Trophoblast cell (in vitro differentiated cells and primary cell): ENCODE measurements at regions not wholly inside any gene's neighbourhood (a gene's known extent, or its start where the extent isn't known, plus 50 kb on each side); places are given as distances from the start of the nearest gene placed in this dataset.
"Not testable (repeated sequence)": the region's sequence is repeated elsewhere in the genome, so short reads cannot be mapped to it uniquely, and the experiment has no call there.

Experiments
- DNase-seq, 2 donors: peaks; one replicate each; pipeline ENCODE4 v3.0.0-alpha.2; 2016
- H2AFZ ChIP-seq: 2 replicates; pipeline ENCODE4 v1.6.1; 2013; ENCODE audit warnings: low read length, moderate library complexity, mild to moderate bottlenecking; ENCODE audit not compliant: insufficient read depth, poor library complexity
- H2AK5ac ChIP-seq: 2 replicates; pipeline ENCODE4 v1.6.1; 2013; ENCODE audit warnings: mild to moderate bottlenecking, low read length
- H2BK120ac ChIP-seq: 2 replicates; pipeline ENCODE4 v1.6.1; 2013; ENCODE audit warnings: low read length, mild to moderate bottlenecking, moderate library complexity; ENCODE audit not compliant: insufficient read depth, poor library complexity
- H2BK12ac ChIP-seq: 2 replicates; pipeline ENCODE4 v1.6.1; 2013; ENCODE audit warnings: mild to moderate bottlenecking, low read length, moderate library complexity
- H2BK5ac ChIP-seq: 2 replicates; pipeline ENCODE4 v1.6.1; 2013; ENCODE audit warnings: low read length, low read depth, moderate library complexity, mild to moderate bottlenecking; ENCODE audit not compliant: poor library complexity
- H3K14ac ChIP-seq: 2 replicates; pipeline ENCODE4 v1.6.1; 2013; ENCODE audit warnings: mild to moderate bottlenecking, low read length
- H3K18ac ChIP-seq: 2 replicates; pipeline ENCODE4 v1.6.1; 2013; ENCODE audit warnings: mild to moderate bottlenecking, low read length
- H3K23ac ChIP-seq: 2 replicates; pipeline ENCODE4 v1.6.1; 2013; ENCODE audit warnings: low read length
- H3K27ac ChIP-seq: 2 replicates; pipeline ENCODE4 v1.5.1; 2013; ENCODE audit warnings: low read depth, mild to moderate bottlenecking, inconsistent platforms, low read length, moderate library complexity
- H3K27me3 ChIP-seq: 2 replicates; pipeline ENCODE4 v1.6.1; 2013; ENCODE audit warnings: inconsistent platforms, mild to moderate bottlenecking, low read length, moderate library complexity; ENCODE audit not compliant: insufficient read depth
- H3K36me3 ChIP-seq, 2 experiments: 1 replicate in 1 of 2; 2 replicates in 1 of 2; pipeline ENCODE4 v1.6.1; 2013; ENCODE audit warnings: low read length in 2 of 2, mild to moderate bottlenecking in 2 of 2, moderate library complexity in 1 of 2; ENCODE audit not compliant: insufficient read depth in 2 of 2, control insufficient read depth in 1 of 2
- H3K4ac ChIP-seq: 2 replicates; pipeline ENCODE4 v1.6.1; 2013; ENCODE audit warnings: low read depth, mild to moderate bottlenecking, low read length, moderate library complexity
- H3K4me1 ChIP-seq, 2 experiments: 1 replicate in 1 of 2; 2 replicates in 1 of 2; pipeline ENCODE4 v1.6.1; 2013; ENCODE audit warnings: low read length in 2 of 2, mild to moderate bottlenecking in 2 of 2, moderate library complexity in 1 of 2; ENCODE audit not compliant: insufficient read depth in 2 of 2, control insufficient read depth in 1 of 2
- H3K4me2 ChIP-seq: 2 replicates; pipeline ENCODE4 v1.6.1; 2013; ENCODE audit warnings: inconsistent platforms, mild to moderate bottlenecking, low read length, moderate library complexity
- H3K4me3 ChIP-seq: 2 replicates; pipeline ENCODE4 v1.5.1; 2013; ENCODE audit warnings: mild to moderate bottlenecking, low read depth, low read length, inconsistent platforms
- H3K79me1 ChIP-seq: one replicate; pipeline ENCODE4 v1.6.1; 2013; ENCODE audit warnings: low read length
- H3K79me2 ChIP-seq: 2 replicates; pipeline ENCODE4 v1.6.1; 2013; ENCODE audit warnings: low read length, mild to moderate bottlenecking; ENCODE audit not compliant: control insufficient read depth, insufficient read depth, poor library complexity
- H3K9ac ChIP-seq: 2 replicates; pipeline ENCODE4 v1.6.1; 2013; ENCODE audit warnings: mild to moderate bottlenecking, low read length
- H3K9me3 ChIP-seq: 2 replicates; pipeline ENCODE4 v1.6.1; 2013; ENCODE audit warnings: low read depth, mild to moderate bottlenecking, control low read depth, inconsistent platforms, low read length; ENCODE audit not compliant: insufficient read depth
- H4K12ac ChIP-seq: 2 replicates; pipeline ENCODE4 v1.6.1; 2013; ENCODE audit warnings: low read depth, mild to moderate bottlenecking, low read length, moderate library complexity
- H4K8ac ChIP-seq: 2 replicates; pipeline ENCODE4 v1.6.1; 2013; ENCODE audit warnings: low read depth, mild to moderate bottlenecking, low read length, moderate library complexity
- H4K91ac ChIP-seq: one replicate; pipeline ENCODE4 v1.6.1; 2013; ENCODE audit warnings: low read depth, mild to moderate bottlenecking, low read length, moderate library complexity
- WGBS: extraction: QIAGEN DNeasy Blood & Tissue Kit; methylation state at CpG from one replicate; pipeline ENCODE4 v1.1.7; 2013; ENCODE audit warnings: missing lambda C conversion rate; ENCODE audit not compliant: insufficient read length, insufficient coverage; ENCODE audit errors: extremely low coverage; 5-methylcytosine and 5-hydroxymethylcytosine counted together

DNA sequence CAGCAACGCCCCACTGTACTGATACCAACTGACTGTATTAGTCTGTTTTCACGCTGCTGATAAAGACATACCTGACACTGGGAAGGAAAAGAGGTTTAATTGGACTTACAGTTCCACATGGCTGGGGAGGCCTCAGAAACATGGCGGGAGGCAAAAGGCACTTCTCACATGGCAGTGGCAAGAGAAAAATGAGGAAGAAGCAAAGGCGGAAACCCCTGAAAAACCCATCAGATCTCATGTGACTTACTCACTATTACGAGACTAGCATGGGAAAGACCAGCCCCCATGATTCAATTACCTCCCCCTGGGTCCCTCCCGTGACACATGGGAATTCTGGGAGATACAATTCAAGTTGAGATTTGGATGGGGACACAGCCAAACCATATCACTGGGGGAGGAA is 110.0 kb upstream of the LNX1 start:
- not testable (repeated sequence) for H3K9me3 ChIP-seq, H2AFZ ChIP-seq, H3K36me3 ChIP-seq, H3K27ac ChIP-seq, H3K79me2 ChIP-seq, H3K23ac ChIP-seq, H3K27me3 ChIP-seq, H3K9ac ChIP-seq, H3K14ac ChIP-seq, H3K79me1 ChIP-seq, DNase-seq, H2BK12ac ChIP-seq, H3K18ac ChIP-seq, H2BK5ac ChIP-seq, H3K4me2 ChIP-seq, H4K12ac ChIP-seq, H2AK5ac ChIP-seq, H3K4ac ChIP-seq, H4K91ac ChIP-seq, H3K4me3 ChIP-seq, H3K4me1 ChIP-seq, H2BK120ac ChIP-seq, H4K8ac ChIP-seq
- WGBS: no CpG with 5 or more reads among the region's 6 CpGs

DNA sequence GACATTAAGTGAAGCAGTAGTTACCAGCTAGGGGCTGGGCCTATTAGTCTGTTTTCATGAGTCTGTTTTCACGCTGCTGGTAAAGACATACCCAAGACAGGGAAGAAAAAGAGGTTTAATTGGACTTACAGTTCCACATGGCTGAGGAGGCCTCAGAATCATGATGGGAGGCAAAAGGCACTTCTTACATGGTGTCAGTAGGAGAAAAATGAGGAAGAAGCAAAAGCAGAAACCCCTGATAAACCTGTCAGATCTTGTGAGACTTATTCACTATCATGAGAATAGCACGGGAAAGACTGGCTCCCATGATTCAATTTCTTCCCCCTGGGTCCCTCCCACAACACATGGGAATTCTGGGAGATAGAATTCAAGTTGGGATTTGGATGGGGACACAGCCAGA is 108.0 kb upstream of the LNX1 start:
- not testable (repeated sequence) for H2BK5ac ChIP-seq, H3K9me3 ChIP-seq, H3K4me2 ChIP-seq, H3K36me3 ChIP-seq, H2BK120ac ChIP-seq, H4K8ac ChIP-seq, H3K27ac ChIP-seq, H3K18ac ChIP-seq, H3K27me3 ChIP-seq, H3K79me1 ChIP-seq, H3K79me2 ChIP-seq, H3K23ac ChIP-seq, H3K14ac ChIP-seq, H4K91ac ChIP-seq, DNase-seq, H2BK12ac ChIP-seq, H2AK5ac ChIP-seq, H4K12ac ChIP-seq, H2AFZ ChIP-seq, H3K4me3 ChIP-seq, H3K9ac ChIP-seq, H3K4ac ChIP-seq
- peaks cover 4 to 13% of the 10 kb centered on the region in 2 experiments for H3K4me1 ChIP-seq
- WGBS: no CpG with 5 or more reads among the region's 2 CpGs

DNA sequence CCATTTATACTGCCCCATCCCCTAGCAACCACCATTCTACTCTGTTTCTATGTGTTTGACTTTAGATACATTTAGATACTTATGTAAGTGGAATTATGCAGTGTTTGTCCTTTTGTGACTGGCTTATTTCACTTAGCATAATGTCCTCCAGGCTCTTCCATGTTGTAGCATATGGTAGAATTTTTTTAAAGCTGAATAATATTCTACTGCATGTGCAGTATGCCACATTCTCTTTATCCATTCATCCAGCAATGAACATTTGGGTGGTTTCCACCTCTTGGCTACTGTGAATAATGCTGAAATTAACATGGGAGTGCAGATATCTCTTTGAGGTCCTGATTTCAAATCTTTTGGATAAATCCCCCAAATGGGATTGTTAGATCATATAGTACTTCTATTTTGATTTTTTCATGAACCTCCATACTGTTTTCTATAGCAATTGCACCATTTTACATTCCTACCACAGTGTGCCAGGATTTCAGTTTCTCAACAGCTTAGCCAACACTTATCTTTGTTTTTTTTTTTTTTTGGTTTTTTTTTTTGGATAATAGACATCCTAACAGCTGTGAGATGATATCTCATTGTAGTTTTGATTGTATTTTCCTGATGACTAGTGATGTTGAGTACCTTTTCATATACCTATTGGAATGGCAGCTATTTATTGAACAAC is 105.9 kb upstream of the LNX1 start:
- no peak overlapping the region for H3K27ac ChIP-seq
- no peak overlapping the region for H2BK120ac ChIP-seq
- H3K14ac ChIP-seq: no peak overlapping the region
- H4K91ac ChIP-seq: no peak overlapping the region
- no peak overlapping the region for H2BK12ac ChIP-seq
- H2BK5ac ChIP-seq: no peak overlapping the region
- no peak for DNase-seq
- no peak overlapping the region for H2AFZ ChIP-seq
- H3K4me3 ChIP-seq: no peak overlapping the region
- no peak overlapping the region for H3K23ac ChIP-seq
- H3K4me2 ChIP-seq: no peak overlapping the region
- no peak overlapping the region for H4K8ac ChIP-seq
- H3K4ac ChIP-seq: no peak overlapping the region
- no peaks in the 10 kb centered on the region for H3K79me2 ChIP-seq
- no peak overlapping the region for H2AK5ac ChIP-seq
- no peak overlapping the region for H4K12ac ChIP-seq
- no peaks in the 10 kb centered on the region for H3K79me1 ChIP-seq
- no peaks in the 10 kb centered on the region for H3K27me3 ChIP-seq
- no peaks in the 10 kb centered on the region for H3K9me3 ChIP-seq
- H3K9ac ChIP-seq: no peak overlapping the region
- no peaks in the 10 kb centered on the region for H3K36me3 ChIP-seq
- no peak overlapping the region for H3K18ac ChIP-seq
- H3K4me1 ChIP-seq: peaks cover 4 to 8% of the 10 kb centered on the region in 2 experiments

- Histone ChIP-seq H4K91ac (no peak overlapping the region), H2AK5ac (no peak overlapping the region), H3K4me2 (peak overlapping the region; percentile 6), H3K27ac (peak overlapping the region; percentile 49), H2BK120ac (no peak overlapping the region), H3K9ac (no peak overlapping the region), H4K8ac (peak overlapping the region; percentile 32), H3K18ac (no peak overlapping the region), H3K79me1 (no peaks in the 10 kb centered on the region), H2BK5ac (peak overlapping the region; percentile 16), H2BK12ac (peak overlapping the region; percentile 59), H3K23ac (no peak overlapping the region), H3K79me2 (no peaks in the 10 kb centered on the region), H3K4me3 (no peak overlapping the region), H2AFZ (no peak overlapping the region), H4K12ac (no peak overlapping the region), H3K4me1 (peaks cover 4 to 8% of the 10 kb centered on the region in 2 experiments), H3K14ac (no peak overlapping the region), H3K36me3 (no peaks in the 10 kb centered on the region), H3K9me3 (no peaks in the 10 kb centered on the region), H3K4ac (no peak overlapping the region), H3K27me3 (no peaks in the 10 kb centered on the region)
- no CpG with 5 or more reads among the region's 7 CpGs for WGBS
- DNase-seq: peak; percentile 31 to 42
Measured at GRCh38 chr4:53695540-53696463, 104.5 kb upstream of the LNX1 start.
